ENCODE measurements at regions not wholly inside any gene's neighbourhood (a gene's known extent, or its start where the extent isn't known, plus 50 kb on each side); places are given as distances from the start of the nearest gene placed in this dataset.

GRCh38 chr11:116640641-116641402 lies 132.0 kb downstream of the BUD13 start:
- TF ChIP-seq GABPA (IDR thresholded peaks at IDR 0.05 in 1 of 2, conservative IDR thresholded peaks at IDR 0.05 in 1 of 2) (no peak), RAD21 (IDR thresholded peaks at IDR 0.05) (no peak), MAX (IDR thresholded peaks at IDR 0.05) (no peak)
- TF ChIP-seq, protein P1, sequence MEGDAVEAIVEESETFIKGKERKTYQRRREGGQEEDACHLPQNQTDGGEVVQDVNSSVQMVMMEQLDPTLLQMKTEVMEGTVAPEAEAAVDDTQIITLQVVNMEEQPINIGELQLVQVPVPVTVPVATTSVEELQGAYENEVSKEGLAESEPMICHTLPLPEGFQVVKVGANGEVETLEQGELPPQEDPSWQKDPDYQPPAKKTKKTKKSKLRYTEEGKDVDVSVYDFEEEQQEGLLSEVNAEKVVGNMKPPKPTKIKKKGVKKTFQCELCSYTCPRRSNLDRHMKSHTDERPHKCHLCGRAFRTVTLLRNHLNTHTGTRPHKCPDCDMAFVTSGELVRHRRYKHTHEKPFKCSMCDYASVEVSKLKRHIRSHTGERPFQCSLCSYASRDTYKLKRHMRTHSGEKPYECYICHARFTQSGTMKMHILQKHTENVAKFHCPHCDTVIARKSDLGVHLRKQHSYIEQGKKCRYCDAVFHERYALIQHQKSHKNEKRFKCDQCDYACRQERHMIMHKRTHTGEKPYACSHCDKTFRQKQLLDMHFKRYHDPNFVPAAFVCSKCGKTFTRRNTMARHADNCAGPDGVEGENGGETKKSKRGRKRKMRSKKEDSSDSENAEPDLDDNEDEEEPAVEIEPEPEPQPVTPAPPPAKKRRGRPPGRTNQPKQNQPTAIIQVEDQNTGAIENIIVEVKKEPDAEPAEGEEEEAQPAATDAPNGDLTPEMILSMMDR (IDR thresholded peaks at IDR 0.05; ENCODE audit: low read depth, low read length, missing input control): no peak
